Gastroesophageal sphincter (tissue), 4 donors: ENCODE measurements at regions not wholly inside any gene's neighbourhood (a gene's known extent, or its start where the extent isn't known, plus 50 kb on each side); places are given as distances from the start of the nearest gene placed in this dataset.

ENCODE experiments used
- ATAC-seq: fragments of 150-250 bp; one replicate; pipeline ENCODE4 v1.9.1; 2016; ENCODE audit warnings: mild to moderate bottlenecking, moderate library complexity
- H3K27ac ChIP-seq, 4 donors: fragments of 200-600 bp; sonication (generic) in 3 of 4; 1 replicate in 3 of 4; 2 replicates in 1 of 4; pipeline ENCODE4 v1.5.1; 2016 to 2019
- H3K27me3 ChIP-seq: fragments of 200-600 bp; sonication (generic); one replicate; pipeline ENCODE4 v1.5.1; 2019
- H3K36me3 ChIP-seq, 2 donors: fragments of 200-600 bp; sonication (generic); one replicate each; pipeline ENCODE4 v1.5.1; 2019; ENCODE audit warnings: control low read depth in 1 of 2
- H3K4me1 ChIP-seq, 3 donors: fragments of 200-600 bp; sonication (generic); 1 replicate in 2 of 3; 2 replicates in 1 of 3; pipeline ENCODE4 v1.5.1; 2016 to 2019; ENCODE audit warnings: control low read depth in 2 of 3
- H3K4me3 ChIP-seq, 2 donors: fragments of 200-600 bp; sonication (generic); one replicate each; pipeline ENCODE4 v1.5.1; 2019; ENCODE audit warnings: mild to moderate bottlenecking in 1 of 2, moderate library complexity in 1 of 2
- H3K9me3 ChIP-seq, 3 donors: fragments of 200-600 bp; sonication (generic); one replicate each; pipeline ENCODE4 v1.5.1; 2017 to 2019; ENCODE audit warnings: control low read depth in 2 of 3
- EP300 ChIP-seq: sonication (generic); formaldehyde crosslinking; IDR thresholded peaks from one replicate; pipeline ENCODE4 v1.6.1; 2017; ENCODE audit warnings: antibody characterized with exemption, mild to moderate bottlenecking
- POLR2A ChIP-seq, 2 donors: fragments of 450-650 bp; IDR thresholded peaks; one replicate each; pipeline ENCODE4 v1.6.1; 2017; ENCODE audit warnings: antibody characterized with exemption in 2 of 2, mild to moderate bottlenecking in 2 of 2, moderate library complexity in 1 of 2
- POLR2AphosphoS5 ChIP-seq: sonication (generic); formaldehyde crosslinking; IDR thresholded peaks from one replicate; pipeline ENCODE4 v1.6.1; 2017; ENCODE audit warnings: antibody characterized with exemption
- WGBS, 2 donors: methylation state at CpG; one replicate each; pipeline ENCODE4 v1.1.5; 2018; ENCODE audit warnings: low coverage in 1 of 2; 5-methylcytosine and 5-hydroxymethylcytosine counted together
- TF ChIP-seq, protein P1 (sequence below), 4 experiments: fragments of 200-600 bp in 2 of 4; fragments of 450-650 bp in 2 of 4; sonication (generic) in 1 of 4; IDR thresholded peaks; one replicate each; pipeline ENCODE4 v1.5.1; 2017 to 2019; ENCODE audit warnings: antibody characterized with exemption in 4 of 4, mild to moderate bottlenecking in 2 of 4, moderate library complexity in 2 of 4

DNA sequence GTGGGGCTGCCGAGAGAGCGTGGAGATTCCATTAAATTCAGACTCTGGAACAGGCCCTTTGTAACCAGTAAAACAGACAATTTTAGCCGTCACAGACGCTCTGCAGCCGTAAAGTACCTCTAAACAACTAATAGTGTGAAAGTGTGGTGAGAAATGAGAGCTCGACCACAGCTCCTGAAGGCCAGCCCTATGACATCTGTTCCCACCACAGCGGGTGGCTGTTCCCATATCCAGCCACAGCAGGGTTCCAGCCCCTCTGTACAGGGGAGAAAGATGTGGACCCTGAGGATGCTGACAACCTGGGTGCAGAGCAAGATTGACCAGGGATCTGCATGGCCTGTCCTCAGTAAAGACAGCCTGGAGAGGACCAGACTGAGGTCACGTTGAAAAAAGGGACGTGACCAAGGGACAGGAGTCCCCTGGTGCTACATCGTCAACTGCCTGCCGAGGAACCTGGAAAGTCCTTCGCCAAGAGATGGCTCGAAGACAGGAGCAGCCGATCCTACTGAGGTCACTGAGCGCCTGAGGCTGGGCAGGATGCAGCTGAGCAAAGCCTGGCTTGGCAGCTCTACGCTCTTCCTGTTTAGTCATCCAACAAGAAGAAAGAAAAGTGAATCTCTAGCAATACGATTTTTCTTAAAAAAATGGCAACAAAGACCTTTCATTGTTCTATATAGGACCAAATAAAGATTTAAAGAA is 831.7 kb downstream of the RNF144A start:
- Histone ChIP-seq H3K4me1 (no peaks in the 10 kb centered on the region), H3K27me3 (no peaks in the 10 kb centered on the region), H3K36me3 (no peaks in the 10 kb centered on the region), H3K4me3 (no peak overlapping the region), H3K27ac (no peak overlapping the region), H3K9me3 (peaks cover 0 to 8% (median 0%) of the 10 kb centered on the region in 3 donors)
- no peak for ATAC-seq
- 85 to 90% methylated on average over 8 to 15 of the region's 17 CpGs for WGBS, 2 donors
- TF ChIP-seq, protein P1, sequence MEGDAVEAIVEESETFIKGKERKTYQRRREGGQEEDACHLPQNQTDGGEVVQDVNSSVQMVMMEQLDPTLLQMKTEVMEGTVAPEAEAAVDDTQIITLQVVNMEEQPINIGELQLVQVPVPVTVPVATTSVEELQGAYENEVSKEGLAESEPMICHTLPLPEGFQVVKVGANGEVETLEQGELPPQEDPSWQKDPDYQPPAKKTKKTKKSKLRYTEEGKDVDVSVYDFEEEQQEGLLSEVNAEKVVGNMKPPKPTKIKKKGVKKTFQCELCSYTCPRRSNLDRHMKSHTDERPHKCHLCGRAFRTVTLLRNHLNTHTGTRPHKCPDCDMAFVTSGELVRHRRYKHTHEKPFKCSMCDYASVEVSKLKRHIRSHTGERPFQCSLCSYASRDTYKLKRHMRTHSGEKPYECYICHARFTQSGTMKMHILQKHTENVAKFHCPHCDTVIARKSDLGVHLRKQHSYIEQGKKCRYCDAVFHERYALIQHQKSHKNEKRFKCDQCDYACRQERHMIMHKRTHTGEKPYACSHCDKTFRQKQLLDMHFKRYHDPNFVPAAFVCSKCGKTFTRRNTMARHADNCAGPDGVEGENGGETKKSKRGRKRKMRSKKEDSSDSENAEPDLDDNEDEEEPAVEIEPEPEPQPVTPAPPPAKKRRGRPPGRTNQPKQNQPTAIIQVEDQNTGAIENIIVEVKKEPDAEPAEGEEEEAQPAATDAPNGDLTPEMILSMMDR (IDR thresholded peaks at IDR 0.05): no peak
- TF ChIP-seq POLR2A (IDR thresholded peaks at IDR 0.05) (no peak), POLR2AphosphoS5 (no peak), EP300 (no peak)

DNA sequence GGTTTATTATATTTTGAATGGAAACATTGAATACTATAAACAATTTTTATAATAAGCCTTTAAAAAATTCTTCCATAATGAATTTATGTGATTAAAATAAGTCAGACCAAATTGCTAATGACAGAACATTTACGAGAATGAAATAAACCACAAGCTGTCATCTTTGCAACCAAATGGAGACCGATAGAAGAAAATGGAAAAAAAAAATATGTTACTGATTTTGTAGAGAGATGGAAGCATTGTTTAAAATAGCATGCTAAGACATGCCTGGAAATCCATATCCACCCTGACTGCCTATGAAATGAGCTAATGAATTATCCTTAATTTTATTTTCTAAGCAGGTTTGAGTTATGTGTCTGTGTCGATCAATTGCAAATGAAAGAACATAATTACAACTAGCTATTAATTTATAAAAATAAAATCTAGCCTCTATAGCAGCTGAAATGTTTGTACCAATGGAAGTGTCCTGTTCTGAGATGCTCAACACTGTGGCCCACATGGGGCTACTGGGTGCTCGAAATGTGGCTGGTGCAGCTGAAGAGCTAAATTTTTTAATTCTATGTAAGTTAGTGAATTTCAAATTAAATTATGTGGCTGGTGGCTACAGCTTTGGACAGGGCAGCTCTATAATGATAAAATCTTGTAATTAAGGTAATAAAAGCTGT is 832.8 kb downstream of the RNF144A start:
- H3K27me3 ChIP-seq: no peaks in the 10 kb centered on the region
- H3K4me1 ChIP-seq: no peaks in the 10 kb centered on the region
- H3K36me3 ChIP-seq: no peaks in the 10 kb centered on the region
- 73 to 80% methylated on average over 4 of the region's 4 CpGs for WGBS, 2 donors
- ATAC-seq: no peak
- peaks cover 0 to 18% (median 0%) of the 10 kb centered on the region in 3 donors for H3K9me3 ChIP-seq
- H3K27ac ChIP-seq: no peak overlapping the region
- H3K4me3 ChIP-seq: no peak overlapping the region
- TF ChIP-seq EP300 (no peak), POLR2AphosphoS5 (no peak), POLR2A (IDR thresholded peaks at IDR 0.05) (no peak)
- TF ChIP-seq, protein P1 (IDR thresholded peaks at IDR 0.05): no peak

DNA sequence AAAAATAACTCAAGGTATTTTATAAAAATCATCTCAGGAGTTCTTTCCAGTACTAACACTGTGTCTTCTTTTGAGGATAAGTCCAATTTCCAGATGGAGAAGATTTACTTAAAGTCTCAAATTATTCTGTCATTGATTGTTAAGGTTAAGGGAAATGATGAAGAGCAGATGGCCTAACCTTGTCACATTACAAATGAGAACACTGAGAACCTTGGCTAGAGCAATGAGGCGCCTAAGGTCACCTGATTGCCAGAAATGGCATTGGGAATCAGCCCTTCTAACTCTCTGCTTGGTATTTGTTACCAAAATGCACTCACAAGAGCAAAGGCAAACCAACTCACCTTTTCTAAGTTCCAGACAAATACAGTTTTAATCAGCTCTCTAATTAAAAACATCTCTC is 835.1 kb downstream of the RNF144A start:
- no peaks in the 10 kb centered on the region for H3K36me3 ChIP-seq
- no peak overlapping the region for H3K27ac ChIP-seq
- H3K4me1 ChIP-seq: no peaks in the 10 kb centered on the region
- WGBS, 2 donors: 64 to 86% methylated on average over 1 of the region's 1 CpG
- peaks cover 0 to 18% (median 0%) of the 10 kb centered on the region in 3 donors for H3K9me3 ChIP-seq
- ATAC-seq: no peak
- TF ChIP-seq, protein P1 (IDR thresholded peaks at IDR 0.05): no peak
- TF ChIP-seq POLR2AphosphoS5: no peak
- no peak for TF ChIP-seq EP300
- no peak for TF ChIP-seq POLR2A (IDR thresholded peaks at IDR 0.05)
- H3K4me3 ChIP-seq: no peak overlapping the region
- H3K27me3 ChIP-seq: no peaks in the 10 kb centered on the region

DNA sequence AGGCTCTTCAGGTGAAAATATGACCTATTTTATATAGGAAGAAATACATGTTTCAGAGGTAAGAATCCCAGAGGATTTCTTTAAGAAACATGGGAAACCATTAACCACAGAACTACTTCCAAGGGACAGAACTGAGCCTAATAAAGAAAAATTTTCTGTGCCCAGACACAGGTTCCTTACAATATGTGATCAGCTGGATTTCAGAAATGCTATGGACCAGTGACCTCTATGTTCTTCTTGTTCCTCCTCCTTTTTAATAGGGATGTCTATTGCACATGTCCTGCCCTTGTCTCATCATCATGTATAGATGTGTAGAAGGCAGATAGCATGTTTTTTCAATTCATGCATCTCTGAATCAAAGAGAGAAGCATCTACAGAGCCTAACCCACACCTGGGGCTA is 836.6 kb downstream of the RNF144A start:
- H3K27ac ChIP-seq: no peak overlapping the region
- TF ChIP-seq POLR2A (IDR thresholded peaks at IDR 0.05): no peak
- TF ChIP-seq, protein P1 (IDR thresholded peaks at IDR 0.05): no peak
- no peak for TF ChIP-seq EP300
- TF ChIP-seq POLR2AphosphoS5: no peak
- ATAC-seq: no peak
- no peaks in the 10 kb centered on the region for H3K36me3 ChIP-seq
- peaks cover 0 to 31% (median 0%) of the 10 kb centered on the region in 3 donors for H3K9me3 ChIP-seq
- H3K4me3 ChIP-seq: no peak overlapping the region
- no peaks in the 10 kb centered on the region for H3K27me3 ChIP-seq
- no peaks in the 10 kb centered on the region for H3K4me1 ChIP-seq

DNA sequence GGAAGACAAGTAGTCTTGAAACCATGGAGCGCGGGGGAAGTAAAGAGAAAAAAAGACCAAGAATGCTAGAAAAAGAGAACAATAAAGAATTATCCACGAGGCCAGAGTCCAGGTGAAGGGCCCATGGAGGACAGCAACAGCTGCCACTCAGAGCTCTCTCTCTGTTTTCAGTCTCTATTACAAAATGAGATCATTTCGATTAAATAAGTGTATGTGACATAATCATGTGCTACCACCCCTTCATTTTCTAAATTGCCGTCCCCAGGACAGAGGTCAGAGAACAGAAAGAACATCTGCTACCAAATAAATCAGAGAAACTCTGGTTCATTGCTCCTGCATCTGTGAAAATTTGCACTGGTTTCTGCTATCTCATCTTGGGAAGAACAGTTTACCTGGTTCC is 838.7 kb downstream of the RNF144A start:
- ATAC-seq: no peak
- H3K27me3 ChIP-seq: no peaks in the 10 kb centered on the region
- 89 to 90% methylated on average over 5 of the region's 5 CpGs for WGBS, 2 donors
- H3K36me3 ChIP-seq: no peaks in the 10 kb centered on the region
- H3K27ac ChIP-seq: no peak overlapping the region
- H3K4me1 ChIP-seq: no peaks in the 10 kb centered on the region
- H3K9me3 ChIP-seq: peaks cover 0 to 32% (median 0%) of the 10 kb centered on the region in 3 donors
- TF ChIP-seq POLR2A (IDR thresholded peaks at IDR 0.05) (no peak), POLR2AphosphoS5 (no peak), EP300 (no peak)
- TF ChIP-seq, protein P1 (IDR thresholded peaks at IDR 0.05): no peak
- no peak overlapping the region for H3K4me3 ChIP-seq
